K562 (cell line): ENCODE measurements at regions not wholly inside any gene's neighbourhood (a gene's known extent, or its start where the extent isn't known, plus 50 kb on each side); places are given as distances from the start of the nearest gene placed in this dataset.

ENCODE experiments used
- ATAC-seq: fragments of 200-7000 bp; cut with Tn5 transposase; 3 replicates; pipeline ENCODE4 v1.9.1; 2020; ENCODE audit warnings: moderate library complexity
- BruUV-seq: library from RNA; stranded (reverse); fragments of 400-500 nt; replicated peaks from 2 replicates; lab custom pipeline; 2021; lab: Mats Ljungman, UMichigan
- CTCF ChIA-PET: fragments of 300-600 bp; formaldehyde crosslinking; extraction: SDS; loops from one replicate; lab custom pipeline; 2021; ENCODE audit warnings: low intra/inter-chr PET ratio; lab: Yijun Ruan, JAX
- POLR2A ChIA-PET: fragments of 300-600, 350-650 bp; sonication (Branson Sonifier 250); formaldehyde crosslinking; extraction: SDS; loops from one replicate; lab custom pipeline; 2021; ENCODE audit warnings: antibody characterized with exemption, inconsistent platforms; lab: Yijun Ruan, JAX
- DNase-seq, 4 experiments: peaks; one replicate each; pipeline versions ENCODE4 v3.0.0 to v3.0.0-alpha.2; 2011 to 2018; ENCODE audit warnings: low spot score in 3 of 4, mixed read lengths in 3 of 4; ENCODE audit errors: extremely low read depth in 1 of 4
- FAIRE-seq: peaks from 2 replicates; lab custom pipeline; 2011; peaks lifted over from hg19 to GRCh38; lab: Jason Lieb, UNC
- H2AFZ ChIP-seq: 2 replicates; pipeline ENCODE4 v1.6.0; 2011; ENCODE audit warnings: low read depth, low read length, control low read depth, inconsistent platforms
- H3K27ac ChIP-seq: fragments of 200-600 bp; 3 replicates; pipeline ENCODE4 v1.8.0; 2011; ENCODE audit warnings: low read depth, mild to moderate bottlenecking, control low read depth, inconsistent platforms, low read length, moderate library complexity, mixed read lengths; ENCODE audit errors: extremely low read depth
- H3K27me3 ChIP-seq, 2 experiments: fragments of 300-600 bp in 1 of 2; 2 replicates in 1 of 2; 3 replicates in 1 of 2; pipeline versions ENCODE4 v1.6.0 to v1.8.0; 2011; ENCODE audit warnings: inconsistent platforms in 2 of 2, low read length in 2 of 2, mild to moderate bottlenecking in 1 of 2, mixed read lengths in 1 of 2, moderate library complexity in 1 of 2; ENCODE audit not compliant: control insufficient read depth in 2 of 2, insufficient read depth in 2 of 2
- H3K36me3 ChIP-seq: fragments of 300-600 bp; 3 replicates; pipeline ENCODE4 v1.8.0; 2011; ENCODE audit warnings: mild to moderate bottlenecking, low read length, inconsistent platforms; ENCODE audit not compliant: control insufficient read depth, insufficient read depth
- H3K4me1 ChIP-seq, 2 experiments: fragments of 200-600 bp in 1 of 2; replicated peaks in 1 of 2; 2 replicates in 1 of 2; 3 replicates in 1 of 2; pipeline versions ENCODE4 v1.5.1 to v1.8.0; 2011; ENCODE audit warnings: inconsistent platforms in 2 of 2, low read length in 2 of 2, mild to moderate bottlenecking in 1 of 2, mixed read lengths in 1 of 2, moderate library complexity in 1 of 2; ENCODE audit not compliant: control insufficient read depth in 2 of 2, insufficient read depth in 2 of 2
- H3K4me2 ChIP-seq: 2 replicates; pipeline ENCODE4 v1.6.1; 2011; ENCODE audit warnings: low read length, control low read depth, inconsistent platforms, mixed read lengths; ENCODE audit not compliant: insufficient read depth
- H3K4me3 ChIP-seq: fragments of 200-600 bp; sonication (generic), shearing (Covaris generic); 2 replicates; pipeline ENCODE4 v1.5.1; 2016; ENCODE audit warnings: control low read depth, inconsistent platforms
- H3K79me2 ChIP-seq: fragments of 200-600 bp; 3 replicates; pipeline ENCODE4 v1.8.0; 2011; ENCODE audit warnings: low read length, inconsistent platforms; ENCODE audit not compliant: control insufficient read depth, insufficient read depth
- H3K9ac ChIP-seq, 2 experiments: 2 replicates each; pipeline versions ENCODE4 v1.6.0 to v1.6.1; 2011; ENCODE audit warnings: low read depth in 2 of 2, low read length in 2 of 2, control low read depth in 1 of 2, inconsistent platforms in 1 of 2, mild to moderate bottlenecking in 1 of 2, mixed read lengths in 1 of 2; ENCODE audit not compliant: insufficient read depth in 1 of 2
- H3K9me1 ChIP-seq: one replicate; pipeline ENCODE4 v1.6.0; 2011; ENCODE audit warnings: inconsistent platforms, mild to moderate bottlenecking, low read length, moderate library complexity; ENCODE audit not compliant: control insufficient read depth, insufficient read depth
- H3K9me3 ChIP-seq: replicated peaks from 2 replicates; pipeline ENCODE4 v1.5.1; 2011; ENCODE audit warnings: low read depth, low read length, inconsistent platforms; ENCODE audit not compliant: control insufficient read depth, insufficient read depth
- H4K20me1 ChIP-seq: replicated peaks from 2 replicates; pipeline ENCODE4 v1.6.1; 2011; ENCODE audit warnings: low read length, inconsistent platforms, mixed read lengths; ENCODE audit not compliant: control insufficient read depth, insufficient read depth
- ARHGAP35 ChIP-seq: fragments of 450-650 bp; IDR thresholded peaks from 2 replicates; pipeline ENCODE4 v1.6.1; 2018; ENCODE audit not compliant: partially characterized antibody
- GATAD2B ChIP-seq: fragments of 450-650 bp; IDR thresholded peaks from 2 replicates; pipeline ENCODE4 v1.6.1; 2017; ENCODE audit warnings: mild to moderate bottlenecking, borderline replicate concordance
- HDAC6 ChIP-seq: IDR thresholded peaks from 2 replicates; pipeline ENCODE4 v1.6.1; 2012; ENCODE audit warnings: low read depth, mild to moderate bottlenecking, control low read depth, inconsistent platforms, low read length, moderate library complexity
- MCM3 ChIP-seq: fragments of 450-650 bp; IDR thresholded peaks from 2 replicates; pipeline ENCODE4 v1.6.1; 2016
- MEIS2 ChIP-seq: fragments of 450-650 bp; IDR thresholded peaks from 2 replicates; pipeline ENCODE4 v1.6.1; 2014; ENCODE audit warnings: mild to moderate bottlenecking; ENCODE audit not compliant: partially characterized antibody
- SNRNP70 ChIP-seq: fragments of 200-400 bp; formaldehyde crosslinking; optimal IDR thresholded peaks from 2 replicates; pipeline ENCODE3; 2017; ENCODE audit warnings: low read depth, low read length
- SP2 ChIP-seq: IDR thresholded peaks from 2 replicates; pipeline ENCODE4 v1.6.1; 2011; ENCODE audit warnings: mild to moderate bottlenecking, low read depth, low read length, moderate library complexity; ENCODE audit not compliant: poor library complexity, severe bottlenecking; ENCODE audit errors: extremely low read depth
- SRF ChIP-seq, 2 experiments: fragments of 250-450, 450-650 bp in 1 of 2; sonication (Bioruptor Pico) in 1 of 2; sonication (generic) in 1 of 2; formaldehyde crosslinking; IDR thresholded peaks; 2 replicates each; pipeline versions ENCODE4 v1.5.0 to v1.5.1; 2020 to 2022; ENCODE audit warnings: mild to moderate bottlenecking in 1 of 2, missing genetic modification reagents in 1 of 2
- STAT6 ChIP-seq: sonication (generic); formaldehyde crosslinking; IDR thresholded peaks from 2 replicates; pipeline ENCODE4 v1.8.1; 2023; ENCODE audit warnings: mild to moderate bottlenecking, missing genetic modification reagents
- TSC22D4 ChIP-seq: fragments of 450-650 bp; IDR thresholded peaks from 2 replicates; pipeline ENCODE4 v1.6.1; 2016; ENCODE audit warnings: missing genetic modification characterization, missing biosample characterization, control low read depth
- ZNF174 ChIP-seq: fragments of 250-450 bp; sonication (Bioruptor Pico); IDR thresholded peaks from 2 replicates; pipeline ENCODE4 v1.4.0; 2020; ENCODE audit warnings: mild to moderate bottlenecking
- ZNF184 ChIP-seq: sonication (generic); formaldehyde crosslinking; IDR thresholded peaks from 2 replicates; pipeline ENCODE4 v1.5.0; 2020; ENCODE audit warnings: missing genetic modification reagents
- ZNF589 ChIP-seq: fragments of 200-800 bp; sonication (Bioruptor generic); IDR thresholded peaks from 2 replicates; pipeline ENCODE4 v1.6.1; 2016; ENCODE audit warnings: low read depth, missing genetic modification characterization, missing compliant biosample characterization
- WGBS: fragments of 100-300 bp; shearing (Covaris generic); methylation state at CpG from one replicate; pipeline ENCODE4 v1.1.6; 2016; ENCODE audit warnings: low coverage, mixed read lengths; ENCODE audit not compliant: insufficient coverage; ENCODE audit errors: missing lambda C conversion rate; 5-methylcytosine and 5-hydroxymethylcytosine counted together
- in situ Hi-C: fragments of 300-500 bp; cut with MboI; formaldehyde crosslinking; loops from 4 replicates; pipeline ENCODE4 v1.15.0; 2018; ENCODE audit warnings: inconsistent platforms, mixed read lengths
- intact Hi-C: fragments of 100-400 bp; cut with micrococcal nuclease; formaldehyde crosslinking; loops from 2 replicates; pipeline ENCODE4 v1.14.2; 2022
- TF ChIP-seq, protein P1 (sequence below): sonication (generic); formaldehyde crosslinking; IDR thresholded peaks from 2 replicates; pipeline ENCODE4 v1.8.0; 2023; ENCODE audit warnings: missing genetic modification reagents, mild to moderate bottlenecking, borderline replicate concordance

- no peak for TF ChIP-seq MCM3
- no peak for TF ChIP-seq STAT6 (CRISPR knock-in tag)
- no peak for TF ChIP-seq SP2
- TF ChIP-seq ZNF184 (CRISPR knock-in tag) = no peak
- TF ChIP-seq MEIS2 = no peak
- TF ChIP-seq SNRNP70 = no peak
- TF ChIP-seq SRF (CRISPR knock-in tag; IDR thresholded peaks at IDR 0.05) = no peak
- no peak for TF ChIP-seq TSC22D4 (tag)
- TF ChIP-seq, protein P1, sequence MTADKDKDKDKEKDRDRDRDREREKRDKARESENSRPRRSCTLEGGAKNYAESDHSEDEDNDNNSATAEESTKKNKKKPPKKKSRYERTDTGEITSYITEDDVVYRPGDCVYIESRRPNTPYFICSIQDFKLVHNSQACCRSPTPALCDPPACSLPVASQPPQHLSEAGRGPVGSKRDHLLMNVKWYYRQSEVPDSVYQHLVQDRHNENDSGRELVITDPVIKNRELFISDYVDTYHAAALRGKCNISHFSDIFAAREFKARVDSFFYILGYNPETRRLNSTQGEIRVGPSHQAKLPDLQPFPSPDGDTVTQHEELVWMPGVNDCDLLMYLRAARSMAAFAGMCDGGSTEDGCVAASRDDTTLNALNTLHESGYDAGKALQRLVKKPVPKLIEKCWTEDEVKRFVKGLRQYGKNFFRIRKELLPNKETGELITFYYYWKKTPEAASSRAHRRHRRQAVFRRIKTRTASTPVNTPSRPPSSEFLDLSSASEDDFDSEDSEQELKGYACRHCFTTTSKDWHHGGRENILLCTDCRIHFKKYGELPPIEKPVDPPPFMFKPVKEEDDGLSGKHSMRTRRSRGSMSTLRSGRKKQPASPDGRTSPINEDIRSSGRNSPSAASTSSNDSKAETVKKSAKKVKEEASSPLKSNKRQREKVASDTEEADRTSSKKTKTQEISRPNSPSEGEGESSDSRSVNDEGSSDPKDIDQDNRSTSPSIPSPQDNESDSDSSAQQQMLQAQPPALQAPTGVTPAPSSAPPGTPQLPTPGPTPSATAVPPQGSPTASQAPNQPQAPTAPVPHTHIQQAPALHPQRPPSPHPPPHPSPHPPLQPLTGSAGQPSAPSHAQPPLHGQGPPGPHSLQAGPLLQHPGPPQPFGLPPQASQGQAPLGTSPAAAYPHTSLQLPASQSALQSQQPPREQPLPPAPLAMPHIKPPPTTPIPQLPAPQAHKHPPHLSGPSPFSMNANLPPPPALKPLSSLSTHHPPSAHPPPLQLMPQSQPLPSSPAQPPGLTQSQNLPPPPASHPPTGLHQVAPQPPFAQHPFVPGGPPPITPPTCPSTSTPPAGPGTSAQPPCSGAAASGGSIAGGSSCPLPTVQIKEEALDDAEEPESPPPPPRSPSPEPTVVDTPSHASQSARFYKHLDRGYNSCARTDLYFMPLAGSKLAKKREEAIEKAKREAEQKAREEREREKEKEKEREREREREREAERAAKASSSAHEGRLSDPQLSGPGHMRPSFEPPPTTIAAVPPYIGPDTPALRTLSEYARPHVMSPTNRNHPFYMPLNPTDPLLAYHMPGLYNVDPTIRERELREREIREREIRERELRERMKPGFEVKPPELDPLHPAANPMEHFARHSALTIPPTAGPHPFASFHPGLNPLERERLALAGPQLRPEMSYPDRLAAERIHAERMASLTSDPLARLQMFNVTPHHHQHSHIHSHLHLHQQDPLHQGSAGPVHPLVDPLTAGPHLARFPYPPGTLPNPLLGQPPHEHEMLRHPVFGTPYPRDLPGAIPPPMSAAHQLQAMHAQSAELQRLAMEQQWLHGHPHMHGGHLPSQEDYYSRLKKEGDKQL (CRISPR knock-in tag) = no peak
- no peak for TF ChIP-seq HDAC6
- no peak for TF ChIP-seq ZNF174 (CRISPR knock-in tag)
- no peak for TF ChIP-seq ARHGAP35
- no peak for TF ChIP-seq GATAD2B
- TF ChIP-seq ZNF589 (CRISPR knock-in tag) = no peak
- TF ChIP-seq, all 486 proteins: peak for 0
Measured at GRCh38 chr4:134276476-134276875, 74.9 kb upstream of the PABPC4L start.

More at GRCh38 chr4:134276476-134276875, 74.9 kb upstream of the PABPC4L start:
- no peak for ATAC-seq
- 25% methylated on average over 2 of the region's 2 CpGs for WGBS
- Histone ChIP-seq H3K9me1 (no peaks in the 10 kb centered on the region), H3K9me3 (no peaks in the 10 kb centered on the region), H3K27ac (no peak overlapping the region), H3K4me2 (no peak overlapping the region), H3K9ac (no peak overlapping the region), H3K4me3 (no peak overlapping the region), H3K79me2 (no peaks in the 10 kb centered on the region), H3K4me1 (no peaks in the 10 kb centered on the region), H2AFZ (no peak overlapping the region), H3K27me3 (no peaks in the 10 kb centered on the region), H3K36me3 (no peaks in the 10 kb centered on the region), H4K20me1 (no peaks in the 10 kb centered on the region)
- in situ Hi-C loops (no loop called here), intact Hi-C loops (no loop called here)
- no TSS peak for BruUV-seq
- ChIA-PET POLR2A (no interaction called here), CTCF (no interaction called here)
- FAIRE-seq = no peak
- no peak for DNase-seq
